ENCODE measurements at regions not wholly inside any gene's neighbourhood (a gene's known extent, or its start where the extent isn't known, plus 50 kb on each side); places are given as distances from the start of the nearest gene placed in this dataset.

GRCh38 chr11:119784421-119784820 is 55.4 kb upstream of the NECTIN1 start:
- no peaks in the 10 kb centered on the region for H3K27me3 ChIP-seq (ENCODE audit: insufficient read depth, low read length)
- no peak for TF ChIP-seq CTCF (IDR thresholded peaks at IDR 0.05; ENCODE audit: low read length)
- no peak for TF ChIP-seq EZH2 (IDR thresholded peaks at IDR 0.05; ENCODE audit: borderline replicate concordance, low read length)
- H3K4me2 ChIP-seq (ENCODE audit: low read length) = no peak overlapping the region
- no peaks in the 10 kb centered on the region for H3K9me3 ChIP-seq (ENCODE audit: low read length)
- no peak overlapping the region for H3K4me3 ChIP-seq (ENCODE audit: low read depth, low read length, poor library complexity, severe bottlenecking)
- no peaks in the 10 kb centered on the region for H3K79me2 ChIP-seq (ENCODE audit: insufficient read depth, low read length)
- no peaks in the 10 kb centered on the region for H3K36me3 ChIP-seq (ENCODE audit: insufficient read depth, low read length)
- H3K9me2 ChIP-seq (ENCODE audit: low read depth, low read length) = no peaks in the 10 kb centered on the region
- H3K4me1 ChIP-seq (ENCODE audit: insufficient read depth, low read length, severe bottlenecking) = no peaks in the 10 kb centered on the region
- no peaks in the 10 kb centered on the region for H4K20me1 ChIP-seq (ENCODE audit: insufficient read depth, low read length)
- no peaks in the 10 kb centered on the region for H3F3A ChIP-seq (ENCODE audit: insufficient read depth, low read length)
- no peak overlapping the region for H3K27ac ChIP-seq (ENCODE audit: low read depth, low read length, poor library complexity, severe bottlenecking)
- no peak overlapping the region for H2AFZ ChIP-seq (ENCODE audit: low read length)
- no peak overlapping the region for H3K9ac ChIP-seq (ENCODE audit: low read length)

- no peaks in the 10 kb centered on the region for H3F3A ChIP-seq (ENCODE audit: insufficient read depth, low read length)
- H3K4me1 ChIP-seq (ENCODE audit: insufficient read depth, low read length, severe bottlenecking) = no peaks in the 10 kb centered on the region
- no peaks in the 10 kb centered on the region for H3K36me3 ChIP-seq (ENCODE audit: insufficient read depth, low read length)
- TF ChIP-seq CTCF (IDR thresholded peaks at IDR 0.05; ENCODE audit: low read length) (no peak), EZH2 (IDR thresholded peaks at IDR 0.05; ENCODE audit: borderline replicate concordance, low read length) (no peak)
- no peaks in the 10 kb centered on the region for H3K79me2 ChIP-seq (ENCODE audit: insufficient read depth, low read length)
- H2AFZ ChIP-seq (ENCODE audit: low read length) = no peak overlapping the region
- H3K9me3 ChIP-seq (ENCODE audit: low read length) = no peaks in the 10 kb centered on the region
- H3K9me2 ChIP-seq (ENCODE audit: low read depth, low read length) = no peaks in the 10 kb centered on the region
- H3K4me2 ChIP-seq (ENCODE audit: low read length) = no peak overlapping the region
- no peak overlapping the region for H3K27ac ChIP-seq (ENCODE audit: low read depth, low read length, poor library complexity, severe bottlenecking)
- H3K27me3 ChIP-seq (ENCODE audit: insufficient read depth, low read length) = no peaks in the 10 kb centered on the region
- no peak overlapping the region for H3K9ac ChIP-seq (ENCODE audit: low read length)
- no peaks in the 10 kb centered on the region for H4K20me1 ChIP-seq (ENCODE audit: insufficient read depth, low read length)
- no peak overlapping the region for H3K4me3 ChIP-seq (ENCODE audit: low read depth, low read length, poor library complexity, severe bottlenecking)
Measured at GRCh38 chr11:119783466-119784400, 54.7 kb upstream of the NECTIN1 start.

GRCh38 chr11:119782739-119783072 is 53.7 kb upstream of the NECTIN1 start:
- H3K9ac ChIP-seq (ENCODE audit: low read length) = no peak overlapping the region
- H3K4me1 ChIP-seq (ENCODE audit: insufficient read depth, low read length, severe bottlenecking) = no peaks in the 10 kb centered on the region
- H4K20me1 ChIP-seq (ENCODE audit: insufficient read depth, low read length) = no peaks in the 10 kb centered on the region
- no peaks in the 10 kb centered on the region for H3F3A ChIP-seq (ENCODE audit: insufficient read depth, low read length)
- no peak overlapping the region for H2AFZ ChIP-seq (ENCODE audit: low read length)
- no peaks in the 10 kb centered on the region for H3K36me3 ChIP-seq (ENCODE audit: insufficient read depth, low read length)
- no peak overlapping the region for H3K4me3 ChIP-seq (ENCODE audit: low read depth, low read length, poor library complexity, severe bottlenecking)
- H3K9me2 ChIP-seq (ENCODE audit: low read depth, low read length) = no peaks in the 10 kb centered on the region
- TF ChIP-seq CTCF (IDR thresholded peaks at IDR 0.05; ENCODE audit: low read length) (no peak), EZH2 (IDR thresholded peaks at IDR 0.05; ENCODE audit: borderline replicate concordance, low read length) (no peak)
- no peaks in the 10 kb centered on the region for H3K9me3 ChIP-seq (ENCODE audit: low read length)
- H3K27ac ChIP-seq (ENCODE audit: low read depth, low read length, poor library complexity, severe bottlenecking) = no peak overlapping the region
- no peaks in the 10 kb centered on the region for H3K79me2 ChIP-seq (ENCODE audit: insufficient read depth, low read length)
- no peak overlapping the region for H3K4me2 ChIP-seq (ENCODE audit: low read length)
- no peaks in the 10 kb centered on the region for H3K27me3 ChIP-seq (ENCODE audit: insufficient read depth, low read length)

Data from OCI-LY1 (cell line).